ENCODE measurements at regions not wholly inside any gene's neighbourhood (a gene's known extent, or its start where the extent isn't known, plus 50 kb on each side); places are given as distances from the start of the nearest gene placed in this dataset.
"Not testable (repeated sequence)": the region's sequence is repeated elsewhere in the genome, so short reads cannot be mapped to it uniquely, and the experiment has no call there.

DNA sequence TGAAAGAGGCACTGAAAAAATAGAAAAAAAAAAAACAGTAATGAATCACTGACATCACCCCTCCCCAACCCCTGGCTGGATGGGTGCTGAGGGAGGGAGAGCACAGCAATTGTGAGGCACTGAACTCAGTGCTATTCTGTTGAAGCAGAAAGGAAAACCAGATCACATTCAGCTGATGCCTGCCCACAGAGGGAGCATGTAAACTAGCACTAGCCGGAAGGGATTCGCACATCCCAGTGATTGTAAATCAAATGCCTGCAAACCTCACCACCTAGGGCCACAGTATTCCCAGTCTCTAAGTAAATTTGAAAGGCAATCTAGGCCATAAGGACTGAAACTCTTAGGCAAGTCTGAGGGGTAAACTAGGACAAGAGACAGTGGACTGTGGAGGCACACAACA, 772.0 kb upstream of the CCDC179 start:
- H3K4me1 Mint-ChIP-seq (ENCODE audit: low read depth, unreplicated experiment): no peaks in the 10 kb centered on the region
- H3K4me3 ChIP-seq (ENCODE audit: low read depth, low read length): no peak overlapping the region
- ChIA-PET CTCF (no interaction called here), POLR2A (no interaction called here)
- DNase-seq: no peak
- no peak overlapping the region for H3K27ac Mint-ChIP-seq (ENCODE audit: unreplicated experiment)
- no peaks in the 10 kb centered on the region for H3K36me3 Mint-ChIP-seq (ENCODE audit: insufficient read depth, unreplicated experiment)
- no peaks in the 10 kb centered on the region for H3K9me3 ChIP-seq
- H3K4me1 ChIP-seq: no peaks in the 10 kb centered on the region
- H3K4me3 Mint-ChIP-seq (ENCODE audit: unreplicated experiment): no peak overlapping the region
- no peaks in the 10 kb centered on the region for H3K36me3 ChIP-seq (ENCODE audit: control insufficient read depth, insufficient read depth, low read length)
- no peaks in the 10 kb centered on the region for H3K27me3 ChIP-seq (replicated peaks; ENCODE audit: control insufficient read depth, insufficient read depth, low read length)
- TF ChIP-seq, protein P1, sequence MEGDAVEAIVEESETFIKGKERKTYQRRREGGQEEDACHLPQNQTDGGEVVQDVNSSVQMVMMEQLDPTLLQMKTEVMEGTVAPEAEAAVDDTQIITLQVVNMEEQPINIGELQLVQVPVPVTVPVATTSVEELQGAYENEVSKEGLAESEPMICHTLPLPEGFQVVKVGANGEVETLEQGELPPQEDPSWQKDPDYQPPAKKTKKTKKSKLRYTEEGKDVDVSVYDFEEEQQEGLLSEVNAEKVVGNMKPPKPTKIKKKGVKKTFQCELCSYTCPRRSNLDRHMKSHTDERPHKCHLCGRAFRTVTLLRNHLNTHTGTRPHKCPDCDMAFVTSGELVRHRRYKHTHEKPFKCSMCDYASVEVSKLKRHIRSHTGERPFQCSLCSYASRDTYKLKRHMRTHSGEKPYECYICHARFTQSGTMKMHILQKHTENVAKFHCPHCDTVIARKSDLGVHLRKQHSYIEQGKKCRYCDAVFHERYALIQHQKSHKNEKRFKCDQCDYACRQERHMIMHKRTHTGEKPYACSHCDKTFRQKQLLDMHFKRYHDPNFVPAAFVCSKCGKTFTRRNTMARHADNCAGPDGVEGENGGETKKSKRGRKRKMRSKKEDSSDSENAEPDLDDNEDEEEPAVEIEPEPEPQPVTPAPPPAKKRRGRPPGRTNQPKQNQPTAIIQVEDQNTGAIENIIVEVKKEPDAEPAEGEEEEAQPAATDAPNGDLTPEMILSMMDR (IDR thresholded peaks at IDR 0.05; ENCODE audit: insufficient read depth in 1 of 2, low read depth in 1 of 2, low read length in 1 of 2, severe bottlenecking in 1 of 2, unreplicated experiment in 1 of 2): no peak
- no TSS peak for BruUV-seq (replicated peaks)
- H3K27me3 Mint-ChIP-seq (ENCODE audit: insufficient read depth, unreplicated experiment): no peaks in the 10 kb centered on the region
- peaks cover 10% of the 10 kb centered on the region for H3K9me3 Mint-ChIP-seq (ENCODE audit: unreplicated experiment)
- intact Hi-C loops (cut with micrococcal nuclease; ENCODE audit: unreplicated experiment): no loop called here

DNA sequence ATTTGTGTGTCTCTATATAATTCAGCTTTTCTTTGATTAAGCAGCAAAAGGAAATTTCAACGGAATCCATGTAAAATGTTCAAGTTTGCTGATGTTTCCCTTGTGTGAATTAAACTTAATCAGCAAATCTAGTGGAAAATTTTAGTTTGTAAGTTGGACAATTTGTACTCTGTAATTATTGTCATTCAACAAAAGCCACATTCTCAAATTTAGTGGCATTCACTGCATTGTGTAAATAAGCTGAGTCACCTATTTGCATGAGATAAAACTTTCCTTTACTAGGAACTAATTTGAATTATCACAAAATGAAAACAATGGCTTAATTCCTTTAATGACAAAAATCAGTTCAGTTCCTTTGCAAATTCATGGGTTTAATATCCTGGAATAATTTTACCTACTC, 784.2 kb upstream of the CCDC179 start:
- H3K36me3 Mint-ChIP-seq (ENCODE audit: insufficient read depth, unreplicated experiment): no peaks in the 10 kb centered on the region
- no peaks in the 10 kb centered on the region for H3K27me3 Mint-ChIP-seq (ENCODE audit: insufficient read depth, unreplicated experiment)
- Histone ChIP-seq H3K4me1 (no peaks in the 10 kb centered on the region), H3K36me3 (ENCODE audit: control insufficient read depth, insufficient read depth, low read length) (no peaks in the 10 kb centered on the region), H3K9me3 (no peaks in the 10 kb centered on the region), H3K27me3 (replicated peaks; ENCODE audit: control insufficient read depth, insufficient read depth, low read length) (no peaks in the 10 kb centered on the region), H3K4me3 (ENCODE audit: low read depth, low read length) (no peak overlapping the region)
- DNase-seq: no peak
- no TSS peak for BruUV-seq (replicated peaks)
- TF ChIP-seq, protein P1 (IDR thresholded peaks at IDR 0.05; ENCODE audit: insufficient read depth in 1 of 2, low read depth in 1 of 2, low read length in 1 of 2, severe bottlenecking in 1 of 2, unreplicated experiment in 1 of 2): no peak
- intact Hi-C loops (cut with micrococcal nuclease; ENCODE audit: unreplicated experiment): no loop called here
- H3K4me3 Mint-ChIP-seq (ENCODE audit: unreplicated experiment): no peak overlapping the region
- H3K27ac Mint-ChIP-seq (ENCODE audit: unreplicated experiment): no peak overlapping the region
- ChIA-PET POLR2A (no interaction called here), CTCF (no interaction called here)
- no peaks in the 10 kb centered on the region for H3K4me1 Mint-ChIP-seq (ENCODE audit: low read depth, unreplicated experiment)
- no peaks in the 10 kb centered on the region for H3K9me3 Mint-ChIP-seq (ENCODE audit: unreplicated experiment)

DNA sequence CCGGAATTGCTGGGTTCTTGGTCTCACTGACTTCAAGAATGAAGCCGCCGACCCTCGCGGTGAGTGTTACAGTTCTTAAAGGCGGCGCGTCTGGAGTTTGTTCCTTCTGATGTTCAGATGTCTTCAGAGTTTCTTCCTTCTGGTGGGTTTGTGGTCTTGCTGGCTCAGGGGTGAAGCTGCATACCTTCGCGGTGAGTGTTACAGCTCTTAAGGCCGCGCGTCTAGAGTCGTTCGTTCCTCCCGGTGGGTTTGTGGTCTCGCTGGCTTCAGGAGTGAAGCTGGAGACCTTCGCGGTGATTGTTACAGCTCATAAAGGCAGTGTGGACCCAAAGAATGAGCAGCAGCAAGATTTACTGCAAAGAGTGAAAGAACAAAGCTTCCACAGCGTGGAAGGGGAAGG, 792.1 kb upstream of the CCDC179 start:
- BruUV-seq (replicated peaks); H3K4me1 ChIP-seq; H3K27me3 Mint-ChIP-seq (ENCODE audit: insufficient read depth, unreplicated experiment); DNase-seq; H3K36me3 Mint-ChIP-seq (ENCODE audit: insufficient read depth, unreplicated experiment); POLR2A ChIA-PET; H3K4me3 ChIP-seq (ENCODE audit: low read depth, low read length); H3K27me3 ChIP-seq (replicated peaks; ENCODE audit: control insufficient read depth, insufficient read depth, low read length); H3K36me3 ChIP-seq (ENCODE audit: control insufficient read depth, insufficient read depth, low read length); H3K4me3 Mint-ChIP-seq (ENCODE audit: unreplicated experiment); H3K9me3 ChIP-seq; H3K4me1 Mint-ChIP-seq (ENCODE audit: low read depth, unreplicated experiment); H3K27ac Mint-ChIP-seq (ENCODE audit: unreplicated experiment); intact Hi-C loops (cut with micrococcal nuclease; ENCODE audit: unreplicated experiment); H3K9me3 Mint-ChIP-seq (ENCODE audit: unreplicated experiment): not testable (repeated sequence)
- CTCF ChIA-PET: interaction anchor here (0.6 kb wide), 1 partner anchor 809 kb away, joined by 5 read pairs; no protein-coding TSS in a partner anchor

GRCh38 chr11:23653071-23653675, 792.9 kb upstream of the CCDC179 start:
- Histone ChIP-seq H3K36me3 (ENCODE audit: control insufficient read depth, insufficient read depth, low read length) (no peaks in the 10 kb centered on the region), H3K4me1 (no peaks in the 10 kb centered on the region), H3K4me3 (ENCODE audit: low read depth, low read length) (no peak overlapping the region), H3K27me3 (replicated peaks; ENCODE audit: control insufficient read depth, insufficient read depth, low read length) (no peaks in the 10 kb centered on the region), H3K9me3 (no peaks in the 10 kb centered on the region)
- H3K36me3 Mint-ChIP-seq (ENCODE audit: insufficient read depth, unreplicated experiment): no peaks in the 10 kb centered on the region
- BruUV-seq (replicated peaks): no TSS peak
- intact Hi-C loops (cut with micrococcal nuclease; ENCODE audit: unreplicated experiment): no loop called here
- no peaks in the 10 kb centered on the region for H3K4me1 Mint-ChIP-seq (ENCODE audit: low read depth, unreplicated experiment)
- no peaks in the 10 kb centered on the region for H3K9me3 Mint-ChIP-seq (ENCODE audit: unreplicated experiment)
- CTCF ChIA-PET: interaction anchor here (0.6 kb wide), 1 partner anchor 808 kb away, joined by 5 read pairs; no protein-coding TSS in a partner anchor
- POLR2A ChIA-PET: no interaction called here
- no peak overlapping the region for H3K27ac Mint-ChIP-seq (ENCODE audit: unreplicated experiment)
- H3K27me3 Mint-ChIP-seq (ENCODE audit: insufficient read depth, unreplicated experiment): no peaks in the 10 kb centered on the region
- no peak for DNase-seq
- TF ChIP-seq, protein P1 (IDR thresholded peaks at IDR 0.05; ENCODE audit: insufficient read depth in 1 of 2, low read depth in 1 of 2, low read length in 1 of 2, severe bottlenecking in 1 of 2, unreplicated experiment in 1 of 2): no peak
- H3K4me3 Mint-ChIP-seq (ENCODE audit: unreplicated experiment): no peak overlapping the region
